PC-3 (cell line): ENCODE measurements at regions not wholly inside any gene's neighbourhood (a gene's known extent, or its start where the extent isn't known, plus 50 kb on each side); places are given as distances from the start of the nearest gene placed in this dataset.

Experiments
- CTCF ChIP-seq: fragments of 300-600 bp; sonication (generic); conservative IDR thresholded peaks from 2 replicates; pipeline ENCODE4 v1.5.1; 2017; ENCODE audit warnings: antibody characterized with exemption, low read depth, mild to moderate bottlenecking, low read length
- EZH2 ChIP-seq: fragments of 300-600 bp; sonication (generic); IDR thresholded peaks from one replicate; pipeline ENCODE4 v1.6.1; 2017; ENCODE audit warnings: antibody characterized with exemption, mild to moderate bottlenecking, low read length; ENCODE audit not compliant: unreplicated experiment
- EZH2phosphoT487 ChIP-seq: fragments of 300-600 bp; sonication (generic); IDR thresholded peaks from 2 replicates; pipeline ENCODE4 v1.6.1; 2018; ENCODE audit warnings: mild to moderate bottlenecking, antibody characterized with exemption, low read length, borderline replicate concordance

DNA sequence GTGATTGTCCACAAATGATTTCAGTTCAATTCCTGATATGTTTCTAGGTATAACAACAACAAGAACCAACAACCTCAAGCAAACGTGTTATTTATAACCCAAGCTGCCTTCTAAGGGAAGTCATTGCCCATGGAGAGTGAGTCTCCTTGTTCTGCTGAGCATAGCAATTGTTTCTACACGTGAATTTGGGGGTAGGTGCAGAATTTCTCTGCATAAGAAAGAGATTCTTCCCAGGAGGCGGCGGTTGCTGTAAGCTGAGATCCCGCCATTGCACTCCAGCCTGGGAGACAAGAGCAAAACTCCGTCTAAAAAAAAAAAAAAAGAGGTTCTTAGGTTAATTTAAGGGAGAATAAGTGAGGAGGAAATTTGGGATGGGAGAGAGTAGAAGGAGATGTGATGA is 226.5 kb upstream of the PELI2 start:
- TF ChIP-seq EZH2 (no peak), CTCF (no peak), EZH2phosphoT487 (no peak)
